Neural crest cell (in vitro differentiated cells): ENCODE measurements at regions not wholly inside any gene's neighbourhood (a gene's known extent, or its start where the extent isn't known, plus 50 kb on each side); places are given as distances from the start of the nearest gene placed in this dataset.

Source experiments
- DNase-seq: peaks from one replicate; pipeline ENCODE4 v3.0.0; 2021; ENCODE audit warnings: low read depth, mixed read lengths, low spot score
- H3K27ac Mint-ChIP-seq: one replicate; pipeline ENCODE4 v1.8.0; 2021; ENCODE audit warnings: mild to moderate bottlenecking, mixed read lengths; ENCODE audit not compliant: unreplicated experiment
- H3K27me3 Mint-ChIP-seq: 2 replicates; pipeline ENCODE4 v1.8.0; 2021; ENCODE audit warnings: low read depth, mild to moderate bottlenecking, mixed read lengths
- H3K36me3 Mint-ChIP-seq: 2 replicates; pipeline ENCODE4 v1.8.0; 2021; ENCODE audit warnings: low read depth, mild to moderate bottlenecking, mixed read lengths
- H3K4me1 Mint-ChIP-seq: 2 replicates; pipeline ENCODE4 v1.8.0; 2021; ENCODE audit warnings: mixed read lengths
- H3K4me3 Mint-ChIP-seq: one replicate; pipeline ENCODE4 v1.8.0; 2021; ENCODE audit warnings: mild to moderate bottlenecking, mixed read lengths
- H3K9me3 Mint-ChIP-seq: 2 replicates; pipeline ENCODE4 v1.8.0; 2021; ENCODE audit warnings: mixed read lengths
- TF ChIP-seq, protein P1 (sequence below): fragments of 200-600 bp; sonication (generic); conservative IDR thresholded peaks from 2 replicates; pipeline ENCODE4 v1.5.0; 2021; ENCODE audit warnings: antibody characterized with exemption, mild to moderate bottlenecking

GRCh38 chr9:87305151-87305550 lies 192.5 kb upstream of the DAPK1 start:
- Mint-ChIP-seq H3K4me3 (no peak overlapping the region), H3K27me3 (peaks cover 5% of the 10 kb centered on the region), H3K27ac (no peak overlapping the region), H3K9me3 (no peaks in the 10 kb centered on the region), H3K36me3 (no peaks in the 10 kb centered on the region), H3K4me1 (peaks cover 7% of the 10 kb centered on the region)
- TF ChIP-seq, protein P1, sequence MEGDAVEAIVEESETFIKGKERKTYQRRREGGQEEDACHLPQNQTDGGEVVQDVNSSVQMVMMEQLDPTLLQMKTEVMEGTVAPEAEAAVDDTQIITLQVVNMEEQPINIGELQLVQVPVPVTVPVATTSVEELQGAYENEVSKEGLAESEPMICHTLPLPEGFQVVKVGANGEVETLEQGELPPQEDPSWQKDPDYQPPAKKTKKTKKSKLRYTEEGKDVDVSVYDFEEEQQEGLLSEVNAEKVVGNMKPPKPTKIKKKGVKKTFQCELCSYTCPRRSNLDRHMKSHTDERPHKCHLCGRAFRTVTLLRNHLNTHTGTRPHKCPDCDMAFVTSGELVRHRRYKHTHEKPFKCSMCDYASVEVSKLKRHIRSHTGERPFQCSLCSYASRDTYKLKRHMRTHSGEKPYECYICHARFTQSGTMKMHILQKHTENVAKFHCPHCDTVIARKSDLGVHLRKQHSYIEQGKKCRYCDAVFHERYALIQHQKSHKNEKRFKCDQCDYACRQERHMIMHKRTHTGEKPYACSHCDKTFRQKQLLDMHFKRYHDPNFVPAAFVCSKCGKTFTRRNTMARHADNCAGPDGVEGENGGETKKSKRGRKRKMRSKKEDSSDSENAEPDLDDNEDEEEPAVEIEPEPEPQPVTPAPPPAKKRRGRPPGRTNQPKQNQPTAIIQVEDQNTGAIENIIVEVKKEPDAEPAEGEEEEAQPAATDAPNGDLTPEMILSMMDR: no peak
- no peak for DNase-seq

GRCh38 chr9:87306006-87306405 lies 191.7 kb upstream of the DAPK1 start:
- no peak for DNase-seq
- Mint-ChIP-seq H3K9me3 (no peaks in the 10 kb centered on the region), H3K36me3 (no peaks in the 10 kb centered on the region), H3K27ac (no peak overlapping the region), H3K27me3 (peaks cover 2% of the 10 kb centered on the region), H3K4me1 (peaks cover 7% of the 10 kb centered on the region), H3K4me3 (no peak overlapping the region)
- TF ChIP-seq, protein P1: no peak

DNA sequence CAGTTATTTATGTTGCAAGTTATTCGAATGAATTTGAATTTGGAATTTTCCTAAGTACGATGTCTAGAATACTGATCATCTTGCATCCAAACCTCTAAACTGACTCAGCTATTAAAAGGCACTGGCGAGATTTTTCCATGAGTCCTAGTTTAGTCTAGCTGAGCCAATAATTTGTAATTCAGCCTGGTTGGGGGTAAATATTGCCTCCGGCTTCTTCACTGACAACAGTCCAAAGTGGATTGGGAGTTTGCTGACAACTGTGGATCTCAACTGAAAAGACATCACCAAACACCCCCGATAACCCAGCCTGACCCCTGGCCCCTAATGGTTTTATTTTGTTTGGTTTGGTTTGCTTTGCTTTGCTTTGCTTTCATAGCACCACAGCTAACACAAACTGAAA lies 189.8 kb upstream of the DAPK1 start:
- peaks cover 3% of the 10 kb centered on the region for H3K9me3 Mint-ChIP-seq
- no peaks in the 10 kb centered on the region for H3K27me3 Mint-ChIP-seq
- H3K36me3 Mint-ChIP-seq: no peaks in the 10 kb centered on the region
- no peak for DNase-seq
- H3K4me3 Mint-ChIP-seq: no peak overlapping the region
- H3K27ac Mint-ChIP-seq: no peak overlapping the region
- TF ChIP-seq, protein P1: no peak
- H3K4me1 Mint-ChIP-seq: peaks cover 7% of the 10 kb centered on the region

DNA sequence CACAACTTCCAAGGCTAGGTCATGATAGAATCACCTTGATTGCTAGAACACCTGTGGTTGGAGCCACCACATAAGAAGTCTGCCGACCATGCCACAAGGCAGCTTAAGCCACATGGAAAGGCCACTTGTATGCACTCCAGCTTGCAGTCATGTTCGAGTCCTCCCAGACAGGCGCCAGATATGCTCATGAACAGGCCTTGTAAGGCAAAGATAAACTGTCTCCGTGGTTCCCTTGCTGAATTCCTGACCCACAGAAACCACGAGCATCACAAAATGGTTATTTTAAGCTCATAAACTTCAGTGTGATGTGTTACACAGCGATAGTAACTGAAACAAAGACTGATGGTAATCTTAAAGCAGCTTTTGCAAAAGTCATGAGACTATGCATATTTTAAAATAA lies 188.4 kb upstream of the DAPK1 start:
- TF ChIP-seq, protein P1: no peak
- Mint-ChIP-seq H3K4me1 (peaks cover 7% of the 10 kb centered on the region), H3K27ac (no peak overlapping the region), H3K27me3 (no peaks in the 10 kb centered on the region), H3K4me3 (no peak overlapping the region), H3K36me3 (no peaks in the 10 kb centered on the region), H3K9me3 (peaks cover 6% of the 10 kb centered on the region)
- DNase-seq: no peak

- no peak for DNase-seq
- Mint-ChIP-seq H3K36me3 (no peaks in the 10 kb centered on the region), H3K4me1 (peaks cover 7% of the 10 kb centered on the region), H3K27me3 (no peaks in the 10 kb centered on the region), H3K27ac (no peak overlapping the region), H3K4me3 (no peak overlapping the region), H3K9me3 (peaks cover 9% of the 10 kb centered on the region)
- TF ChIP-seq, protein P1: no peak
These were observed 186.7 kb upstream of the DAPK1 start for GRCh38 chr9:87310827-87311523.
